ENCODE measurements at regions not wholly inside any gene's neighbourhood (a gene's known extent, or its start where the extent isn't known, plus 50 kb on each side); places are given as distances from the start of the nearest gene placed in this dataset.

GRCh38 chr2:134097740-134098139 is 156.1 kb upstream of the MGAT5 start:
- DNase-seq (ENCODE audit: low read depth), result no peak
- TF ChIP-seq CTCF (IDR thresholded peaks at IDR 0.05; ENCODE audit: low read depth, low read length, missing control alignments), result no peak
- no peak overlapping the region for H3K4me3 ChIP-seq (ENCODE audit: low read depth, low read length)

GRCh38 chr2:134098321-134098720 is 155.6 kb upstream of the MGAT5 start:
- no peak for TF ChIP-seq CTCF (IDR thresholded peaks at IDR 0.05; ENCODE audit: low read depth, low read length, missing control alignments)
- DNase-seq (ENCODE audit: low read depth), result no peak
- H3K4me3 ChIP-seq (ENCODE audit: low read depth, low read length), result no peak overlapping the region

GRCh38 chr2:134099273-134099672 is 154.6 kb upstream of the MGAT5 start:
- H3K4me3 ChIP-seq (ENCODE audit: low read depth, low read length), result no peak overlapping the region
- no peak for DNase-seq (ENCODE audit: low read depth)
- TF ChIP-seq CTCF (IDR thresholded peaks at IDR 0.05; ENCODE audit: low read depth, low read length, missing control alignments), result no peak

- TF ChIP-seq CTCF (IDR thresholded peaks at IDR 0.05; ENCODE audit: low read depth, low read length, missing control alignments), result no peak
Measured at GRCh38 chr2:134103196-134103595, 150.7 kb upstream of the MGAT5 start.

GRCh38 chr2:134104754-134105153 is 149.1 kb upstream of the MGAT5 start:
- TF ChIP-seq CTCF (IDR thresholded peaks at IDR 0.05; ENCODE audit: low read depth, low read length, missing control alignments), result no peak
- no peak overlapping the region for H3K4me3 ChIP-seq (ENCODE audit: low read depth, low read length)
- DNase-seq (ENCODE audit: low read depth), result no peak

More at GRCh38 chr2:134103196-134103595, 150.7 kb upstream of the MGAT5 start:
- no peak for DNase-seq (ENCODE audit: low read depth)
- H3K4me3 ChIP-seq (ENCODE audit: low read depth, low read length), result no peak overlapping the region

GRCh38 chr2:134107402-134107801 is 146.5 kb upstream of the MGAT5 start:
- TF ChIP-seq CTCF (IDR thresholded peaks at IDR 0.05; ENCODE audit: low read depth, low read length, missing control alignments), result no peak

GRCh38 chr2:134108113-134108512 is 145.8 kb upstream of the MGAT5 start:
- no peak for TF ChIP-seq CTCF (IDR thresholded peaks at IDR 0.05; ENCODE audit: low read depth, low read length, missing control alignments)
- H3K4me3 ChIP-seq (ENCODE audit: low read depth, low read length), result no peak overlapping the region
- no peak for DNase-seq (ENCODE audit: low read depth)

More at GRCh38 chr2:134107402-134107801, 146.5 kb upstream of the MGAT5 start:
- DNase-seq (ENCODE audit: low read depth), result no peak
- no peak overlapping the region for H3K4me3 ChIP-seq (ENCODE audit: low read depth, low read length)

Measured in GM12864 (cell line).